ENCODE measurements at regions not wholly inside any gene's neighbourhood (a gene's known extent, or its start where the extent isn't known, plus 50 kb on each side); places are given as distances from the start of the nearest gene placed in this dataset.

- Mint-ChIP-seq H3K36me3 (ENCODE audit: low read depth) (no peaks in the 10 kb centered on the region), H3K4me3 (no peak overlapping the region), H3K9me3 (peaks cover 6% of the 10 kb centered on the region), H3K4me1 (ENCODE audit: low read depth) (no peaks in the 10 kb centered on the region), H3K27me3 (no peaks in the 10 kb centered on the region), H3K27ac (no peak overlapping the region)
- intact Hi-C loops (cut with micrococcal nuclease) = no loop called here
Observed at GRCh38 chr1:187326557-187326956, 497.8 kb downstream of the PLA2G4A start.

GRCh38 chr1:187336441-187337168 lies 507.9 kb downstream of the PLA2G4A start:
- Mint-ChIP-seq H3K4me3 (no peak overlapping the region), H3K27me3 (no peaks in the 10 kb centered on the region), H3K27ac (no peak overlapping the region), H3K4me1 (ENCODE audit: low read depth) (no peaks in the 10 kb centered on the region), H3K9me3 (peaks cover 10% of the 10 kb centered on the region), H3K36me3 (ENCODE audit: low read depth) (no peaks in the 10 kb centered on the region)
- intact Hi-C loops (cut with micrococcal nuclease) = no loop called here

GRCh38 chr1:187338762-187339412 lies 510.1 kb downstream of the PLA2G4A start:
- H3K36me3 Mint-ChIP-seq (ENCODE audit: low read depth) = no peaks in the 10 kb centered on the region
- no peak overlapping the region for H3K4me3 Mint-ChIP-seq
- intact Hi-C loops (cut with micrococcal nuclease) = no loop called here
- H3K27ac Mint-ChIP-seq = no peak overlapping the region
- H3K9me3 Mint-ChIP-seq = peaks cover 10% of the 10 kb centered on the region
- no peaks in the 10 kb centered on the region for H3K27me3 Mint-ChIP-seq
- H3K4me1 Mint-ChIP-seq (ENCODE audit: low read depth) = no peaks in the 10 kb centered on the region

GRCh38 chr1:187342495-187342894 lies 513.7 kb downstream of the PLA2G4A start:
- Mint-ChIP-seq H3K9me3 (peaks cover 10% of the 10 kb centered on the region), H3K36me3 (ENCODE audit: low read depth) (no peaks in the 10 kb centered on the region), H3K4me1 (ENCODE audit: low read depth) (no peaks in the 10 kb centered on the region), H3K27me3 (no peaks in the 10 kb centered on the region), H3K27ac (no peak overlapping the region), H3K4me3 (no peak overlapping the region)
- intact Hi-C loops (cut with micrococcal nuclease) = no loop called here

GRCh38 chr1:187374082-187374481 lies 545.3 kb downstream of the PLA2G4A start:
- Mint-ChIP-seq H3K36me3 (ENCODE audit: low read depth) (no peaks in the 10 kb centered on the region), H3K4me3 (no peak overlapping the region), H3K4me1 (ENCODE audit: low read depth) (no peaks in the 10 kb centered on the region), H3K27ac (no peak overlapping the region), H3K9me3 (peaks cover 3% of the 10 kb centered on the region), H3K27me3 (no peaks in the 10 kb centered on the region)
- intact Hi-C loops (cut with micrococcal nuclease) = no loop called here

- Mint-ChIP-seq H3K4me3 (no peak overlapping the region), H3K4me1 (ENCODE audit: low read depth) (no peaks in the 10 kb centered on the region), H3K36me3 (ENCODE audit: low read depth) (no peaks in the 10 kb centered on the region), H3K9me3 (no peaks in the 10 kb centered on the region), H3K27ac (no peak overlapping the region), H3K27me3 (no peaks in the 10 kb centered on the region)
- intact Hi-C loops (cut with micrococcal nuclease) = no loop called here
Observed at GRCh38 chr1:187374742-187375141, 546.0 kb downstream of the PLA2G4A start.

GRCh38 chr1:187383366-187383765 lies 554.6 kb downstream of the PLA2G4A start:
- intact Hi-C loops (cut with micrococcal nuclease) = no loop called here

GRCh38 chr1:187384504-187384903 lies 555.8 kb downstream of the PLA2G4A start:
- Mint-ChIP-seq H3K27ac (no peak overlapping the region), H3K36me3 (ENCODE audit: low read depth) (no peaks in the 10 kb centered on the region), H3K27me3 (no peaks in the 10 kb centered on the region), H3K9me3 (no peaks in the 10 kb centered on the region), H3K4me1 (ENCODE audit: low read depth) (no peaks in the 10 kb centered on the region), H3K4me3 (no peak overlapping the region)
- intact Hi-C loops (cut with micrococcal nuclease) = no loop called here

More at GRCh38 chr1:187383366-187383765, 554.6 kb downstream of the PLA2G4A start:
- no peaks in the 10 kb centered on the region for H3K36me3 Mint-ChIP-seq (ENCODE audit: low read depth)
- no peak overlapping the region for H3K27ac Mint-ChIP-seq
- H3K4me1 Mint-ChIP-seq (ENCODE audit: low read depth) = no peaks in the 10 kb centered on the region
- H3K27me3 Mint-ChIP-seq = no peaks in the 10 kb centered on the region
- H3K9me3 Mint-ChIP-seq = no peaks in the 10 kb centered on the region
- H3K4me3 Mint-ChIP-seq = no peak overlapping the region

- no peaks in the 10 kb centered on the region for H3K36me3 Mint-ChIP-seq (ENCODE audit: low read depth)
- H3K4me3 Mint-ChIP-seq = no peak overlapping the region
- intact Hi-C loops (cut with micrococcal nuclease) = no loop called here
- H3K27ac Mint-ChIP-seq = no peak overlapping the region
- peaks cover 3% of the 10 kb centered on the region for H3K9me3 Mint-ChIP-seq
- H3K4me1 Mint-ChIP-seq (ENCODE audit: low read depth) = no peaks in the 10 kb centered on the region
- H3K27me3 Mint-ChIP-seq = no peaks in the 10 kb centered on the region
Observed at GRCh38 chr1:187390215-187390818, 561.6 kb downstream of the PLA2G4A start.

GRCh38 chr1:187396226-187396625 lies 567.5 kb downstream of the PLA2G4A start:
- Mint-ChIP-seq H3K27ac (no peak overlapping the region), H3K9me3 (peaks cover 32% of the 10 kb centered on the region), H3K4me1 (ENCODE audit: low read depth) (no peaks in the 10 kb centered on the region), H3K27me3 (no peaks in the 10 kb centered on the region), H3K4me3 (no peak overlapping the region), H3K36me3 (ENCODE audit: low read depth) (no peaks in the 10 kb centered on the region)
- intact Hi-C loops (cut with micrococcal nuclease) = no loop called here

GRCh38 chr1:187396929-187397796 lies 568.4 kb downstream of the PLA2G4A start:
- intact Hi-C loops (cut with micrococcal nuclease) = no loop called here
- Mint-ChIP-seq H3K36me3 (ENCODE audit: low read depth) (no peaks in the 10 kb centered on the region), H3K4me1 (ENCODE audit: low read depth) (no peaks in the 10 kb centered on the region), H3K4me3 (no peak overlapping the region), H3K9me3 (peaks cover 32% of the 10 kb centered on the region), H3K27ac (no peak overlapping the region), H3K27me3 (no peaks in the 10 kb centered on the region)

- no peak overlapping the region for H3K27ac Mint-ChIP-seq
- H3K4me3 Mint-ChIP-seq = no peak overlapping the region
- no peaks in the 10 kb centered on the region for H3K27me3 Mint-ChIP-seq
- intact Hi-C loops (cut with micrococcal nuclease) = no loop called here
- H3K36me3 Mint-ChIP-seq (ENCODE audit: low read depth) = no peaks in the 10 kb centered on the region
- H3K4me1 Mint-ChIP-seq (ENCODE audit: low read depth) = no peaks in the 10 kb centered on the region
- H3K9me3 Mint-ChIP-seq = peaks cover 17% of the 10 kb centered on the region
Observed at GRCh38 chr1:187408212-187409004, 579.7 kb downstream of the PLA2G4A start.

GRCh38 chr1:187409341-187409740 lies 580.6 kb downstream of the PLA2G4A start:
- Mint-ChIP-seq H3K4me1 (ENCODE audit: low read depth) (no peaks in the 10 kb centered on the region), H3K9me3 (peaks cover 17% of the 10 kb centered on the region), H3K27ac (no peak overlapping the region), H3K27me3 (no peaks in the 10 kb centered on the region), H3K36me3 (ENCODE audit: low read depth) (no peaks in the 10 kb centered on the region), H3K4me3 (no peak overlapping the region)
- intact Hi-C loops (cut with micrococcal nuclease) = no loop called here

Measured in dendritic cell treated with granulocyte-macrophage colony-stimulating factor and Interleukin-4, amounts not matched to agents 40 ng/mL and 50 ng/mL, for 4 days (primary cell).